ENCODE measurements at regions not wholly inside any gene's neighbourhood (a gene's known extent, or its start where the extent isn't known, plus 50 kb on each side); places are given as distances from the start of the nearest gene placed in this dataset.

- TF ChIP-seq POLR2A (IDR thresholded peaks at IDR 0.05) (no peak), CTCF (IDR thresholded peaks at IDR 0.05) (no peak)
These were observed 1234.7 kb downstream of the NSUN3 start for GRCh38 chr3:95297581-95297980.
